ENCODE measurements at regions not wholly inside any gene's neighbourhood (a gene's known extent, or its start where the extent isn't known, plus 50 kb on each side); places are given as distances from the start of the nearest gene placed in this dataset.
A peak's percentile ranks its signal among the peaks of the same experiment; 100 is the strongest.

DNA sequence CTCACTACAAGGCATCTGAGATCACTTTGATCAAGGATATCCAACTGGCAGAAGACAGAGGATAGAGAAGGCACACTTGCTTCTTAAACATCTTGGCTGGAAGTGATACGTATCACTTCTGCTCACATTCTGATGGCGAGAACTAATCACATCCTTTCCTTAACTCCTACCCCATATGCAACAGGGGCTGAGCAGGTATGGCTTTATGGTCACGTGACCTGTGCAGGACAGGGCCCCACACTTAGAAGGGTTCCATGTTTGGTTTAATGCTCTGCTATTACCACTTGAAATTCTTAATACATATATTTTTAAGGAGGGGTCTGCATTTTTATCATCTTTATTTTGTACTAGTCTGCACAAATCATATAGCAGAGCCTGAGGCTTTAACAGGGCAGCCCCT is 177.3 kb downstream of the SLC15A5 start:
- FAIRE-seq (no peak), DNase-seq (ENCODE audit: low read depth in 1 of 2, low spot score in 2 of 2) (no peak)
- no peaks in the 10 kb centered on the region for H3K4me1 ChIP-seq (replicated peaks in 1 of 4; ENCODE audit: control insufficient read depth in 3 of 4, insufficient read depth in 4 of 4, low read length in 3 of 4)
- H3K9me3 ChIP-seq (ENCODE audit: insufficient read depth in 2 of 2, low read depth in 1 of 2, low read length in 1 of 2) = 0 out of 4 replicates have a peak, but pooled peaks cover 0 to 3% of the 10 kb centered on the region in 2 experiments
- no peak overlapping the region for H3K4ac ChIP-seq (replicated peaks; ENCODE audit: insufficient read length, low read depth, low read length)
- no peaks in the 10 kb centered on the region for H3K23me2 ChIP-seq (ENCODE audit: low read depth, low read length)
- H3K23ac ChIP-seq (ENCODE audit: insufficient read length) = no peak overlapping the region
- no peak overlapping the region for H4K5ac ChIP-seq (ENCODE audit: insufficient read length, low read depth, low read length)
- POLR2A ChIA-PET (ENCODE audit: partially characterized antibody) = no interaction called here
- no peak overlapping the region for H2BK5ac ChIP-seq (ENCODE audit: low read depth, low read length)
- H3K56ac ChIP-seq (replicated peaks; ENCODE audit: insufficient read length, low read depth, low read length) = no peak overlapping the region
- H3K9ac ChIP-seq (replicated peaks in 1 of 4; ENCODE audit: extremely low read depth in 1 of 4, low read depth in 3 of 4, low read length in 3 of 4) = no peak overlapping the region
- H2AFZ ChIP-seq (ENCODE audit: low read length) = peak overlapping the region; percentile 89
- H2BK20ac ChIP-seq (ENCODE audit: low read length) = no peak overlapping the region
- CTCF ChIA-PET (ENCODE audit: partially characterized antibody) = no interaction called here
- no peaks in the 10 kb centered on the region for H3K79me2 ChIP-seq (ENCODE audit: control insufficient read depth in 1 of 2, insufficient read depth in 2 of 2, low read length in 2 of 2)
- H3K79me1 ChIP-seq (ENCODE audit: low read depth, low read length) = no peaks in the 10 kb centered on the region
- H4K8ac ChIP-seq (ENCODE audit: extremely low read depth, insufficient read depth, low read length) = no peak overlapping the region
- H4K91ac ChIP-seq (replicated peaks; ENCODE audit: insufficient read length, low read length) = no peak overlapping the region
- no peak overlapping the region for H2BK12ac ChIP-seq (ENCODE audit: low read depth, low read length)
- no peak overlapping the region for H2AK5ac ChIP-seq (ENCODE audit: low read depth, low read length)
- no peak overlapping the region for H3K18ac ChIP-seq (ENCODE audit: extremely low read depth, low read length)
- H3K36me3 ChIP-seq (ENCODE audit: control insufficient read depth in 2 of 4, insufficient read depth in 4 of 4, low read length in 3 of 4) = no peaks in the 10 kb centered on the region
- no peak overlapping the region for H2BK15ac ChIP-seq (ENCODE audit: low read length)
- H3K14ac ChIP-seq (ENCODE audit: insufficient read length) = no peak overlapping the region
- H3K4me2 ChIP-seq (ENCODE audit: insufficient read depth in 1 of 2, low read depth in 2 of 2, low read length in 2 of 2) = no peak overlapping the region
- no peak overlapping the region for H2BK120ac ChIP-seq (replicated peaks; ENCODE audit: low read depth, low read length)
- no peaks in the 10 kb centered on the region for H4K20me1 ChIP-seq (replicated peaks in 1 of 2; ENCODE audit: control insufficient read depth in 1 of 2, insufficient read depth in 2 of 2, low read length in 2 of 2)
- 58% methylated on average over 3 of the region's 3 CpGs; no CpG with 5 or more reads in 1 of the 2 experiments for WGBS, 2 experiments (ENCODE audit: extremely low coverage in 1 of 2, insufficient coverage in 1 of 2, insufficient read length in 1 of 2, insufficient replicate concordance in 2 of 2, low coverage in 1 of 2, low lambda C conversion rate in 2 of 2, missing lambda C conversion rate in 1 of 2)
- no peak overlapping the region for H3K27ac ChIP-seq (ENCODE audit: low read depth, low read length)
- peaks cover 0 to 1% (median 0%) of the 10 kb centered on the region in 4 experiments; a peak in 1 of 7 replicates for H3K27me3 ChIP-seq (replicated peaks in 1 of 4; ENCODE audit: control insufficient read depth in 3 of 4, extremely low read depth in 1 of 4, insufficient read depth in 3 of 4, low read length in 3 of 4)
- no peak overlapping the region for H3K4me3 ChIP-seq (ENCODE audit: extremely low read depth in 1 of 4, insufficient read depth in 2 of 4, low read depth in 3 of 4, low read length in 4 of 4)
- TF ChIP-seq JUND (IDR thresholded peaks at IDR 0.05; ENCODE audit: low read length) (no peak), KDM5A (IDR thresholded peaks at IDR 0.05; ENCODE audit: low read length) (no peak), TBP (IDR thresholded peaks at IDR 0.05; ENCODE audit: low read depth, low read length) (no peak), KDM4A (IDR thresholded peaks at IDR 0.05; ENCODE audit: low read depth, low read length, severe bottlenecking) (no peak), POU5F1 (IDR thresholded peaks at IDR 0.05; ENCODE audit: low read depth, low read length) (no peak), MAFK (IDR thresholded peaks at IDR 0.05; ENCODE audit: low read depth, low read length) (no peak), SP2 (IDR thresholded peaks at IDR 0.05; ENCODE audit: low read length) (no peak)
